ENCODE measurements at regions not wholly inside any gene's neighbourhood (a gene's known extent, or its start where the extent isn't known, plus 50 kb on each side); places are given as distances from the start of the nearest gene placed in this dataset.

DNA sequence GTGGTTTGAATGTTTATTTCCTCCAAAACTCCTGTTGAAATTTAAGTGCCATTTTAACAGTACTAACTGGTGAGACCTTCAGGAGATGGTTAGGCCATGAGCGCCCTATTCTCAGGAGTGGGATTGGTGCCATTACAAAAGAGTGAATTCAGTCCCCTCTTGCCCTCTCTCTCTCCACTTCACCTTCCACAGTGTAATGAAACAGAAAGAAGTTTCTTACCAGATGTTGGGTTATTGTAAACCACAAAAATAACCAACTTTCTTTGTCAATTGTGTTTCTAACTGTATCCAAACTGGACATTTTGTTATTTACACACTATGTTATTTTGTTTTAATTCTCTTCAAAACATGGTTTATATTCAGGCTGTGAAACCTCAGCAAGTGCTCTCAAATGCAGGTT lies 1734.3 kb downstream of the PCDH7 start:
- ATAC-seq: no peak
- TF ChIP-seq ZNF8 (CRISPR knock-in tag; IDR thresholded peaks at IDR 0.05) (no peak), RARB (CRISPR knock-in tag; IDR thresholded peaks at IDR 0.05) (no peak), PPARA (CRISPR knock-in tag; IDR thresholded peaks at IDR 0.05; ENCODE audit: borderline replicate concordance) (no peak), ZFP3 (CRISPR knock-in tag; IDR thresholded peaks at IDR 0.05) (no peak), ARNTL (CRISPR knock-in tag; IDR thresholded peaks at IDR 0.05; ENCODE audit: borderline replicate concordance, low read depth) (no peak), ISL1 (CRISPR knock-in tag; IDR thresholded peaks at IDR 0.05) (no peak)
- TF ChIP-seq, protein P1, sequence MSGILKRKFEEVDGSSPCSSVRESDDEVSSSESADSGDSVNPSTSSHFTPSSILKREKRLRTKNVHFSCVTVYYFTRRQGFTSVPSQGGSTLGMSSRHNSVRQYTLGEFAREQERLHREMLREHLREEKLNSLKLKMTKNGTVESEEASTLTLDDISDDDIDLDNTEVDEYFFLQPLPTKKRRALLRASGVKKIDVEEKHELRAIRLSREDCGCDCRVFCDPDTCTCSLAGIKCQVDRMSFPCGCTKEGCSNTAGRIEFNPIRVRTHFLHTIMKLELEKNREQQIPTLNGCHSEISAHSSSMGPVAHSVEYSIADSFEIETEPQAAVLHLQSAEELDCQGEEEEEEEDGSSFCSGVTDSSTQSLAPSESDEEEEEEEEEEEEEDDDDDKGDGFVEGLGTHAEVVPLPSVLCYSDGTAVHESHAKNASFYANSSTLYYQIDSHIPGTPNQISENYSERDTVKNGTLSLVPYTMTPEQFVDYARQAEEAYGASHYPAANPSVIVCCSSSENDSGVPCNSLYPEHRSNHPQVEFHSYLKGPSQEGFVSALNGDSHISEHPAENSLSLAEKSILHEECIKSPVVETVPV (CRISPR knock-in tag; IDR thresholded peaks at IDR 0.05): no peak
- TF ChIP-seq, protein P2, sequence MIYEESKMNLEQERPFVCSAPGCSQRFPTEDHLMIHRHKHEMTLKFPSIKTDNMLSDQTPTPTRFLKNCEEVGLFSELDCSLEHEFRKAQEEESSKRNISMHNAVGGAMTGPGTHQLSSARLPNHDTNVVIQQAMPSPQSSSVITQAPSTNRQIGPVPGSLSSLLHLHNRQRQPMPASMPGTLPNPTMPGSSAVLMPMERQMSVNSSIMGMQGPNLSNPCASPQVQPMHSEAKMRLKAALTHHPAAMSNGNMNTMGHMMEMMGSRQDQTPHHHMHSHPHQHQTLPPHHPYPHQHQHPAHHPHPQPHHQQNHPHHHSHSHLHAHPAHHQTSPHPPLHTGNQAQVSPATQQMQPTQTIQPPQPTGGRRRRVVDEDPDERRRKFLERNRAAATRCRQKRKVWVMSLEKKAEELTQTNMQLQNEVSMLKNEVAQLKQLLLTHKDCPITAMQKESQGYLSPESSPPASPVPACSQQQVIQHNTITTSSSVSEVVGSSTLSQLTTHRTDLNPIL (CRISPR knock-in tag; IDR thresholded peaks at IDR 0.05; ENCODE audit: low read depth): no peak

DNA sequence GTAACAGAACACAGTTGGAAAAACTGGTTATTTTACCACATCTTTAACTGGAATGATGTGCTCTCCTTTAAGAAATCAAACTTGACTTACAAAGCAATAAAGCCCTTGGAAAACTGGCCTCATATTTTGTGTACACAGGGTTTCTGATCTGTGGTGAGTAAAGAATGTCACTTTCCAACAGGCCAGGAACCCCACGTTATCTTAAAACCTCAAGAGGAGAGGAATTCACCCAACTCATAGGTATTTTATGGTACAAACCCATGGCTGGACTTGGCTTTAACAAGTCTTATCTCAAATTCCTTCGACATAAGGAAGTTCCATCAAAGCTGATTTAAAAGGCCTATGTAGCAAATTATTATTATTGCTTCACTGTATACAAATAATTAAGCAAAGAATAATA lies 1735.1 kb downstream of the PCDH7 start:
- no peak for ATAC-seq
- TF ChIP-seq ZNF565 (CRISPR knock-in tag; conservative IDR thresholded peaks at IDR 0.05; ENCODE audit: low read depth) (no peak), ISL1 (CRISPR knock-in tag; IDR thresholded peaks at IDR 0.05) (no peak), ZNF8 (CRISPR knock-in tag; IDR thresholded peaks at IDR 0.05) (no peak), SNAI2 (CRISPR knock-in tag; IDR thresholded peaks at IDR 0.05) (no peak), TCF4 (CRISPR knock-in tag; IDR thresholded peaks at IDR 0.05; ENCODE audit: borderline replicate concordance) (no peak), GLIS3 (CRISPR knock-in tag; IDR thresholded peaks at IDR 0.05) (no peak), ESRRG (CRISPR knock-in tag; IDR thresholded peaks at IDR 0.05) (no peak), TOX (CRISPR knock-in tag; IDR thresholded peaks at IDR 0.05; ENCODE audit: borderline replicate concordance) (no peak), PPARA (CRISPR knock-in tag; IDR thresholded peaks at IDR 0.05; ENCODE audit: borderline replicate concordance) (no peak), BACH2 (CRISPR knock-in tag; IDR thresholded peaks at IDR 0.05; ENCODE audit: borderline replicate concordance) (no peak), RARB (CRISPR knock-in tag; IDR thresholded peaks at IDR 0.05) (no peak)
- TF ChIP-seq, protein P2 (CRISPR knock-in tag; IDR thresholded peaks at IDR 0.05; ENCODE audit: low read depth): no peak
- TF ChIP-seq, protein P3, sequence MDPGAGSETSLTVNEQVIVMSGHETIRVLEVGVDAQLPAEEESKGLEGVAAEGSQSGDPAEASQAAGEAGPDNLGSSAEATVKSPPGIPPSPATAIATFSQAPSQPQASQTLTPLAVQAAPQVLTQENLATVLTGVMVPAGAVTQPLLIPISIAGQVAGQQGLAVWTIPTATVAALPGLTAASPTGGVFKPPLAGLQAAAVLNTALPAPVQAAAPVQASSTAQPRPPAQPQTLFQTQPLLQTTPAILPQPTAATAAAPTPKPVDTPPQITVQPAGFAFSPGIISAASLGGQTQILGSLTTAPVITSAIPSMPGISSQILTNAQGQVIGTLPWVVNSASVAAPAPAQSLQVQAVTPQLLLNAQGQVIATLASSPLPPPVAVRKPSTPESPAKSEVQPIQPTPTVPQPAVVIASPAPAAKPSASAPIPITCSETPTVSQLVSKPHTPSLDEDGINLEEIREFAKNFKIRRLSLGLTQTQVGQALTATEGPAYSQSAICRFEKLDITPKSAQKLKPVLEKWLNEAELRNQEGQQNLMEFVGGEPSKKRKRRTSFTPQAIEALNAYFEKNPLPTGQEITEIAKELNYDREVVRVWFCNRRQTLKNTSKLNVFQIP (CRISPR knock-in tag; IDR thresholded peaks at IDR 0.05; ENCODE audit: borderline replicate concordance, low read depth): no peak
- TF ChIP-seq, protein P4, sequence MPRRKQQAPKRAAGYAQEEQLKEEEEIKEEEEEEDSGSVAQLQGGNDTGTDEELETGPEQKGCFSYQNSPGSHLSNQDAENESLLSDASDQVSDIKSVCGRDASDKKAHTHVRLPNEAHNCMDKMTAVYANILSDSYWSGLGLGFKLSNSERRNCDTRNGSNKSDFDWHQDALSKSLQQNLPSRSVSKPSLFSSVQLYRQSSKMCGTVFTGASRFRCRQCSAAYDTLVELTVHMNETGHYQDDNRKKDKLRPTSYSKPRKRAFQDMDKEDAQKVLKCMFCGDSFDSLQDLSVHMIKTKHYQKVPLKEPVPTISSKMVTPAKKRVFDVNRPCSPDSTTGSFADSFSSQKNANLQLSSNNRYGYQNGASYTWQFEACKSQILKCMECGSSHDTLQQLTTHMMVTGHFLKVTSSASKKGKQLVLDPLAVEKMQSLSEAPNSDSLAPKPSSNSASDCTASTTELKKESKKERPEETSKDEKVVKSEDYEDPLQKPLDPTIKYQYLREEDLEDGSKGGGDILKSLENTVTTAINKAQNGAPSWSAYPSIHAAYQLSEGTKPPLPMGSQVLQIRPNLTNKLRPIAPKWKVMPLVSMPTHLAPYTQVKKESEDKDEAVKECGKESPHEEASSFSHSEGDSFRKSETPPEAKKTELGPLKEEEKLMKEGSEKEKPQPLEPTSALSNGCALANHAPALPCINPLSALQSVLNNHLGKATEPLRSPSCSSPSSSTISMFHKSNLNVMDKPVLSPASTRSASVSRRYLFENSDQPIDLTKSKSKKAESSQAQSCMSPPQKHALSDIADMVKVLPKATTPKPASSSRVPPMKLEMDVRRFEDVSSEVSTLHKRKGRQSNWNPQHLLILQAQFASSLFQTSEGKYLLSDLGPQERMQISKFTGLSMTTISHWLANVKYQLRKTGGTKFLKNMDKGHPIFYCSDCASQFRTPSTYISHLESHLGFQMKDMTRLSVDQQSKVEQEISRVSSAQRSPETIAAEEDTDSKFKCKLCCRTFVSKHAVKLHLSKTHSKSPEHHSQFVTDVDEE (CRISPR knock-in tag; IDR thresholded peaks at IDR 0.05): no peak
- TF ChIP-seq, protein P1 (CRISPR knock-in tag; IDR thresholded peaks at IDR 0.05): no peak

DNA sequence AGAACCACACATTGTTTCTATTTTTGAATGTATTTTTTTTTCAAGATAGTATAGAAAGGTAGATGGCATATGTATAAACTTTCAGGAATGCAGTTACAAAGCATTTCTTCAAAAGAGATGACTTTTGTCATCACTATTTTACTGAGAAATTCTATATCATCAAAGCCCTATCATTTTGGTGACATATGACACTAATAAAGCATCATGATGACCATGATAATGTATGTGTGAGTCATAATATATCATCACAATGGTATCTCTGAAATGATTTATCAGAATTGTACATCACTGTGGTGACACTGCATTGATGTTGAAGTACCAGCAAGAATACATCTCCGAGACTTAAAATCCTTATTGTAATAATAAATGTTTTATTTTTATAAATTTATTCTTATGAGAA lies 1740.8 kb downstream of the PCDH7 start:
- ATAC-seq: no peak
- TF ChIP-seq RARB (CRISPR knock-in tag; IDR thresholded peaks at IDR 0.05) (no peak), ZC3H10 (CRISPR knock-in tag; IDR thresholded peaks at IDR 0.05) (no peak), GLIS3 (CRISPR knock-in tag; IDR thresholded peaks at IDR 0.05) (no peak), ZFP30 (CRISPR knock-in tag; IDR thresholded peaks at IDR 0.05) (no peak), ESRRG (CRISPR knock-in tag; IDR thresholded peaks at IDR 0.05) (no peak), TOX (CRISPR knock-in tag; IDR thresholded peaks at IDR 0.05; ENCODE audit: borderline replicate concordance) (no peak), TCF4 (CRISPR knock-in tag; IDR thresholded peaks at IDR 0.05; ENCODE audit: borderline replicate concordance) (no peak), OSR1 (CRISPR knock-in tag; IDR thresholded peaks at IDR 0.05) (no peak), PPARA (CRISPR knock-in tag; IDR thresholded peaks at IDR 0.05; ENCODE audit: borderline replicate concordance) (no peak), ZNF70 (CRISPR knock-in tag; IDR thresholded peaks at IDR 0.05) (no peak), SNAI2 (CRISPR knock-in tag; IDR thresholded peaks at IDR 0.05) (no peak)
- TF ChIP-seq, protein P5, sequence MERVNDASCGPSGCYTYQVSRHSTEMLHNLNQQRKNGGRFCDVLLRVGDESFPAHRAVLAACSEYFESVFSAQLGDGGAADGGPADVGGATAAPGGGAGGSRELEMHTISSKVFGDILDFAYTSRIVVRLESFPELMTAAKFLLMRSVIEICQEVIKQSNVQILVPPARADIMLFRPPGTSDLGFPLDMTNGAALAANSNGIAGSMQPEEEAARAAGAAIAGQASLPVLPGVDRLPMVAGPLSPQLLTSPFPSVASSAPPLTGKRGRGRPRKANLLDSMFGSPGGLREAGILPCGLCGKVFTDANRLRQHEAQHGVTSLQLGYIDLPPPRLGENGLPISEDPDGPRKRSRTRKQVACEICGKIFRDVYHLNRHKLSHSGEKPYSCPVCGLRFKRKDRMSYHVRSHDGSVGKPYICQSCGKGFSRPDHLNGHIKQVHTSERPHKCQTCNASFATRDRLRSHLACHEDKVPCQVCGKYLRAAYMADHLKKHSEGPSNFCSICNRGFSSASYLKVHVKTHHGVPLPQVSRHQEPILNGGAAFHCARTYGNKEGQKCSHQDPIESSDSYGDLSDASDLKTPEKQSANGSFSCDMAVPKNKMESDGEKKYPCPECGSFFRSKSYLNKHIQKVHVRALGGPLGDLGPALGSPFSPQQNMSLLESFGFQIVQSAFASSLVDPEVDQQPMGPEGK (CRISPR knock-in tag; IDR thresholded peaks at IDR 0.05; ENCODE audit: borderline replicate concordance): no peak
- TF ChIP-seq, protein P1 (CRISPR knock-in tag; IDR thresholded peaks at IDR 0.05): no peak

Data from SK-N-SH treated with all-trans-retinoic acid at 6 μM for 48 hours (cell line).